Activated CD8-positive, alpha-beta memory T cell treated with anti-CD3 and anti-CD28 coated beads for 48 hours (primary cell): ENCODE measurements at regions not wholly inside any gene's neighbourhood (a gene's known extent, or its start where the extent isn't known, plus 50 kb on each side); places are given as distances from the start of the nearest gene placed in this dataset.
"Not testable (repeated sequence)": the region's sequence is repeated elsewhere in the genome, so short reads cannot be mapped to it uniquely, and the experiment has no call there.

Source experiments
- DNase-seq, 3 experiments: peaks; one replicate each; pipeline ENCODE4 v3.0.0-alpha.2; 2020; ENCODE audit warnings: low read depth in 2 of 3, low spot score in 2 of 3

DNA sequence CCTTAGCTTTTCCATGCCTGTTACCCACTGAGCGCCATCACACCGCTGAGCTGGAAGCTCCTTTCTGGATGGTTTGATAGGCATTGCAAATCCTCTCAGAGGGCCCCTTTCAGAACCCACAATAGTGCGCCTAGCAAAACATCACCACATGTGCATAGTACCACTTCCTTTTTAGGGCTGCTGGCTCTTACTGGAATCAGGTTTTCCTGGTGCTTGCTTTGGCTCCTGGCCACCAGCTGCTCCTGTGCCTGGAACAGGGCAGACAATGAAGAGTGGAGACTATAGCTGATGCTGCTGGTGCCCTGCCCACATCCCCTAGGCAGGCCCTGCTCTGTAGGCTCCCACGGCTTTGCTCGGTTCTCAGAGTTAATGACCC is 163.6 kb upstream of the SEMA6A start:
- DNase-seq: no peak

- no peak for DNase-seq
Measured at GRCh38 chr5:116736671-116737070, 162.0 kb upstream of the SEMA6A start.

DNA sequence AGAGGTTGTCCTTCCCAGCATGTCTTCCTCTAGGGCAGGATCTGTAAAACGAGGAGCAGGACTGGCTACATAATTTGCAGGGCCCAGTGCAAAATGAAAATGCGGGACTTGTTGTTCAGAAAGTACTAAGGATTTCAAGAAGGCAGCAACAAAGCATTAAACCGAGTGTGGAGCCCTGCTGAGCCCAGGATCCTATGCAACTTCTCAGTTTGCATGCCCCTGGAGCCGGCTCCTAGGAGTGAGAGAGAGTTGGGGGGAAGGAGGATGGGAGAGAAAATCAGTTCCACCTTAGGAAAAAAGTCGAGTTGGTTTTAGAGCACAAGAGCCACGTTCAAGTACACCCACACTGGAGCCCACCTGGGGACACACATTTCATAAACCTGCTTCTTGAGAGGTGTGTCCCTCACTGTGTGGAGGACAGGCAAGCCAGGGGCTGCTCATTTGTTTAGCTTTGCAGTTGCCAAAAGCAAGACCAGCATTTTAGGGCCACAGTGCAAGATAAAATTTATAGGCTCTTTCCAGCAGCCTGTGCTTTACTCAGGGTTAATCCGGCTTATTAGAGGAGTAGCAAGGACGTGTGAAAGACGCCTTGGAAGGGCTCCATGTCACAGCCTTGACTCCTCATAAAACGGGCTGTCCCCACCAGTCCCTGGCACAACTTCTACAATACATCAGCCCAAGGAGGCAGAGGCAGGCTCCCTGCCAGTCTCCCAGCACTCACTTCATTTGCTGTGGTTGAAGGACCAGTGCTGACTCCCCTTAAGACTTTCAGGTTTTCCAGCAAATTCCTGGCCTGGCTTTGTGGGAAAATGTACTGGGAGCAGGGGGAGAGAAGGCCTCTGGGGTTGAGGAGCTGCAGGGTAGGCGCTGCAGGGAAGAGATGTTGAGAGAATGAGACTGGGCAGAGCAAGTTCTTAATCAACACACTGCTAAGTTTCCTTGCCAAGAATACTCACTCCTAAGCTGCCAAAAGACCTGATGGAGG is 159.7 kb upstream of the SEMA6A start:
- no peak for DNase-seq

DNA sequence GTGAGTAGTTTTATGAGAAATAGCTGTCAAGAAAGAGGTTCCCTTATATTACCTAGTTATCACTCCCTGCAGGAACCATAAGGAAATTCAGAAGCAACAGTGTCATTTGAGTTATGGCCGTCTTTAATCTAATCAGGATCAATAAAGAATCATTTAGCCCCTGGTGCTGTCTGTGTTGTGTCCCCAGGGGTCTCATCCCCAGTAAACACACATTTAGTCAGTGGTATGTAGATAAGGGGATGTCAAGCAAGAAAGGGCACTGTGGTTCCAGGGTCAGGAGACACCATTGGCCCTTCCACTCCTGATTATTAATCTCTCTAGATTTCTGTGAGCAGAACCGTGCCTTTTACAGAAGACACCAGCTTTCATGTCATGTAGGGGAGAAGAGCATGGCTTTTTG is 158.0 kb upstream of the SEMA6A start:
- DNase-seq: no peak

- DNase-seq: no peak
Measured at GRCh38 chr5:116731432-116731831, 156.8 kb upstream of the SEMA6A start.

DNA sequence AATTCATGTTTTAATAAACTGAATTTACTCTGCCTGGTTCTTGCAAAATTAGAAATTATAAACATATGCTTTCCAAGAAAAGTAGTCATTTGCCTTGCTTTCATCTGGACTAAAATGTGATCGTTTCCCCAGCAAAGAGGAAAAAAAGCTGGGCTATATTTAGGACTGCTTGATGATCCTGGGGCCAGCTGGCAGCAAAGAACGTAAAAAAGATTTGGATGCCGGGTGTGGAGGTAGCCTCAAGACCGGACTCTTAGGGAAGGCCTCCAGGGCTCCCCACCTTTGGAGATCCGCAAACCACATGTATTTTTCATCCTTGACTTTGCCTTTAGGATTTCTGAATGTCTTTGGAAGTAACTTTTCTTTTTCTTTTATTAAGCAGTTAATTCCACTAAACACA is 156.1 kb upstream of the SEMA6A start:
- no peak for DNase-seq

DNA sequence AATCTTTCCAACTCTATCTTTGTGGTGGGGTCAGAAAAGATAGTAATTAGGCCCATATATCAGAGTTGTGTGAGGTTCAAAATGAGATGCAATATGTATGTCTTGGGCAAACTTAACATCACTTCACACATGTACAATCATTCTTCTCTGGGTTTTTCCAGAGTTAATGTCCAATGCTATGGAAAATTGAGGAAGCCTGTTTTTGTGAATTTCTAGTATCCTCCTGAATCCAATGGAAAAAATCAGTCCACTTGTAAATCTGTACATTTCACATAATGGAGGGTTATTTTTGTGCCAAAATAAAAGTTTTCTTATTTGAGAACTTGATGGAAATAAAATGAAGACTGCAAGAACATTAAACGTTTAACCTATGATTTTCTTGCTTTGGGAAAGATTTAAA is 155.6 kb upstream of the SEMA6A start:
- no peak for DNase-seq

GRCh38 chr5:116727248-116727647 is 152.6 kb upstream of the SEMA6A start:
- DNase-seq: no peak

- not testable (repeated sequence) for DNase-seq
Measured at GRCh38 chr5:116726180-116726579, 151.6 kb upstream of the SEMA6A start.

- no peak for DNase-seq
Measured at GRCh38 chr5:116724971-116725370, 150.3 kb upstream of the SEMA6A start.

GRCh38 chr5:116722651-116723050 is 148.0 kb upstream of the SEMA6A start:
- DNase-seq: no peak

GRCh38 chr5:116719106-116719505 is 144.5 kb upstream of the SEMA6A start:
- DNase-seq: no peak

DNA sequence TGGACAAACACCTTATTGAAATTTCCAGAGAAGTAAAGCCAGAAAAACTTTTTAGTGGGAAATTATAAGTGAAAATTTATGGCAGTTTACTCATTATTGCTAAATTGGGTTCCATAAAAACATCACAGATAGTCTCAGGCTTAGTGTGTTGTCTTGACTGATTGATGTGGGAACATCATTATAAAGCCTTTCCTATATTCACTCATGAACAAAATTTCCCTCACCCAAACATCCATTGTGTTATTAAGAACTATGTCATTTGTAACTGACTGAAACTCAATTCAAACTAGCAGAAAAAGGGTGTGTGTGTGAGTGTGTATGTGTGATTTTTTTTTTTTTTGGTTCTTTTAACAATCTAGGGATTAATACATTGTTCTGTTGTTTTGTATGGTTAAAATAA is 143.7 kb upstream of the SEMA6A start:
- no peak for DNase-seq

- DNase-seq: no peak
Measured at GRCh38 chr5:116709082-116709481, 134.5 kb upstream of the SEMA6A start.

GRCh38 chr5:116705121-116705519 is 130.5 kb upstream of the SEMA6A start:
- not testable (repeated sequence) for DNase-seq

GRCh38 chr5:116703941-116704340 is 129.3 kb upstream of the SEMA6A start:
- DNase-seq: no peak

DNA sequence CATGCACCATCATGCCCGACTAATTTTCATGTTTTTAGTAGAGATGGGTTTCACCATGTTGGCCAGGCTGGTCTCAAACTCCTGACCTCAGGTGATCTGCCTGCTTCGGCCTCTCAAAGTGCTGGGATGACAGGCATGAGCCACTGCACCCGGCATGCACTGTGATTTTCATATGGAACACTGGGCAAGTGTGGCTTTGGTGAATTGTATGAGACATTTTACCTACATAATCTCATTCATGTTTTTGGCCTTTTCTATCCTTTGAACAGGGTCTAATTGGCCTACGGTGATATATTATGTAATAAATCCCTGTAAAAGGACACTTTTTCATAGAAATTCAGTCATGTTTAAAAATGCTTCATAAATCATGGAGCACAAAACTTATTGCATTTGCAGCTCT is 128.7 kb upstream of the SEMA6A start:
- no peak for DNase-seq

DNA sequence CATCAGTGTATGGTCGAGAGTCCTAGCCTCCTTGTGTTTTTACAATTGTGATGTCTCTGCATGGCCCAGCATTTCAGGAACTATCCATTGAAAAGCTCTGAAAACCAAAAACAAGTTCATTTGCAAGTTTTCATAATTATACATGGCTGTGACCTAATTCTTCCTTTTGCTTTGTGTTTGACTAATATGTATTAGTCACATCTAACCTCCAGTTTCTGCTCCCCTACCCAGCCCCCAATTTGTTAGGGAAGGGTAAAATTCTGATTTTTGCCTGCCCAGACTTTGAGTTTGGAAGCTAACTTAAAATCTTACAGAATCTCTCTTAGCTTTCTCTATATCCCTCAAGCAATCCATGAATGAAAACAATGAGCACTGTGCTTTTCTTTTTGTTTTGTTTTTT is 128.2 kb upstream of the SEMA6A start:
- DNase-seq: no peak

GRCh38 chr5:116699332-116699731 is 124.7 kb upstream of the SEMA6A start:
- no peak for DNase-seq

DNA sequence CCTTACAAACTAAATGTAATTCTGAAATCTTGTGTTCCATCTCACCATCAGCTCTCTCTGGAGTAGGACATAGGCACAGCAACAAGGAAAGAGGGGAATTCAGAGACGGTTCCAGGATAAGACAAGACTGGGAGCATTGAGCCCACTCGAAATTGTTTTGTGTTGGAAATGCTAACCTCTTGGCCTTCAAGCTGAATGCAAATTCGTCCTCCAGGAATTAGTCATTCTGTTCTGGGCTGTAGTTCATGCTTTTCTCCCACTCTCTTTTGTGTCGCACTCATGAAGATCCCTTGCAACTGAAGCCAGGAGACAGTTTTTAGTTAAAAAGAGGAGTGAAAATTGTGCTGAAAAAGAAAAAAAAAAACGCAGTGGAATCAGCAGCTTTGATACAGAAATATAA is 121.7 kb upstream of the SEMA6A start:
- no peak for DNase-seq

DNA sequence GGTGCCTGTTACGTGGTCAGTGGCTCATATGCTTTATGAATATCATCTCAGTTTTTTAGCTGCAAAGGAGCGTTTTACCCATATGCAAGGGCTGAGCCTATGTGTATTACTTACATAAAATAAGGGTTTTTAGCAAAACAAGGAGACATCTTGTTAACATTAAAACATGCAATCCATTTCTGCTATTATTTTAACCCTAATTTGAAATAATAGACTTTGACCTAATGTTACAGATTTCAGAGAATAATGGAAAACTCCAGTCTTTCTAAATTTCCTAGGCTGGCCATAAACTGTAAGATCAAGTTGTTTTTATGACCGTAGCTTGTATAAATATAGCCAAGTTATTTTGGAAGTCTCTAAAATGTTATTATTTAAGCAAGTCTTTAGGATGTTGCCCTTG is 121.1 kb upstream of the SEMA6A start:
- no peak for DNase-seq

GRCh38 chr5:116686438-116686837 is 111.8 kb upstream of the SEMA6A start:
- no peak for DNase-seq

DNA sequence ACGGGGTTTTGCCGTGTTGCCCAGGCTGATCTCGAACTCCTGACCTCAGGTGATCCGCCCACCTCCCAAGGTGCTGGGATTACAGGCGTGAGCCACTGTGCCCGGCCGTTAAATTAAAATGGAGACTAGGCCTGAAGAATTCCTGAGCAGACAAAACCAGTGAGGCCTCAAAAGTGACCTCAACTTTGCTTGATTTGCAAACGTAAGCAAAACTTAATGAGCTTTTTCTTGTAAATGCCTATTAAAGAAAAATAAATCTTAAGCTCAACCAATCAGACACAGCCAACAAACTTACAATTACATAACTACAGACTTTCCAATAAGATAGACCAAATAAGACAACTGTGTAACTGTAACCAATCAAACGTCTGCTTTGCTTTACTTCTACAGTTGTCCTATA is 111.3 kb upstream of the SEMA6A start:
- DNase-seq: no peak
